ENCODE measurements at regions not wholly inside any gene's neighbourhood (a gene's known extent, or its start where the extent isn't known, plus 50 kb on each side); places are given as distances from the start of the nearest gene placed in this dataset.

DNA sequence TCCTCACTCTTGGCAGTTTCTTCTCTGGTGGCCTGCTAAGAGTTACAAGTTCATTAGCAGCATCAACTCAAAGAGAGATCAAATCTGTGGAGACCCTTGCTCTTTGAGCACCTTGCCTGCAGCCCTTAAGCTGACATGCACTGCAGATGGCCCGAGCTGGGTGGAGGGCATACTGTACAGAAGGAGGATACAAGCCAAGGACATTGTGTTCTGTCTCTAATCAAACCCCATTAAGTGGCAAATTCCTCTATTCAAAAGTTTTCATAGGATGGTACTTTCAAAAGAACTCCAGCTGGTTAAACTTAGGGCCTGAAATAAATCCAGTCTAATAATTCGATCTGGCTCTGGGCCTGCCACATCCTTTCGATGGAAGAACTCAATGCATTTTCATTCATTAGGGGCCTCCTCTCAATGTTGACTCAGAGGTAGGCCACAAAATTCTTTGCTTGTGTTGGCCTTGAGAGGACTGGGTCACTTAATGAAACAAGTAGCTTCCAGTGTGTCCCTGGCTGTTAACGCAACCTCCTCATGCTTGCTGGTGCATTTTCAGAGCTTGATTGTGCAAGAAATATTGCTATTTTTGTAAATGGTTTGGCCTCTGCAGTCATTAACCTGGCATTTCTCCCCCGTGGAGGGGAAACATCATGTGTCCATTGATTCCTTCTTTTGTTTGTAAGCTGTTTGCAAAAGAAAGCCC is 318.2 kb downstream of the NUAK1 start:
- Mint-ChIP-seq H3K27me3 (peaks cover 4% of the 10 kb centered on the region), H3K4me1 (ENCODE audit: low read depth) (no peaks in the 10 kb centered on the region), H3K4me3 (no peak overlapping the region), H3K27ac (no peak overlapping the region), H3K9me3 (no peaks in the 10 kb centered on the region), H3K36me3 (ENCODE audit: low read depth) (no peaks in the 10 kb centered on the region)

DNA sequence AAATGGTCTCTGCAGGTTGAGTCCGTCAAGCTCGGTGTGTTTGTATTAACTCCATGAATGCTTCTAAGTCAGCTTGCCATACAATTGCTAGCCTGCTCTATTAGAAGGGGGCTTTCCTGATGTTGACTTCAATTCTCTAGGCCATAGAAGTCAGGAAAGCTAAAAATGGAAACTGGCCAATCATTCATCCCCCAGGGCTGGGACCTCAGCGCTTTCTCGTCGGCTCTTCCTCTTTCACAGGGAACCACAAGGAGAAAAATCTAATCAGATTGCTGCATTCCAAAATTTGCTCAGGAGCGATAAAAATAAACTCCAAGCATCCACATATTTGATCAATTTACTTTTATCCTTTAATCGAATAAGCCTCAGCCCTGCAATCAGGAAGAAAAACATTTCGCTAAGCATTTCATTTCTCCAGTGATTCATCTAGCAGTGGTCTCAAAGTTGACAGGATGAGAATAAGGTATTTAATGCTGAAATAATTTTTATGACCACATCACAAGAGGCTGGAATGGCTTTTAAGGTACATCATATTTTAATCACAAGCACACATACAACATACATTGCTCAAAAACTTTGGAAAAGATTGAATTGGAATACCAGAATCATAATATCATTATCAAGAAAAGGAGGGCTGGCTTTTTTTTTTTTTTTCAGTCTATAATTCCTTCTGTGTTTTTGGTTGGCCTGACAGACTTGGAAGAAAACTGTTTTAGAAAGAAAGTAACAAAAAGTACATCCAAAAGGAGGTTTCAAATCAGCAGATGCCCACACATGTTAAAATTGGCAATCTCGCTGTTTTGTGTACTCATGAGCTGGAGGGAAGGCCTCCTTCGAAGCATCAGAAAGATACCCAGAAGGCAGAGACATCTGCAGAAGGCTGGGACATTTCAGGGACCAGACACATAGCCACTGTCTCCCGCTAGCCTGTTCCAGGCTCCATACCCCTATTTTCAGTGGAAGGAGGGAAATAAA is 316.3 kb downstream of the NUAK1 start:
- H3K27ac Mint-ChIP-seq, result no peak overlapping the region
- H3K4me3 Mint-ChIP-seq, result no peak overlapping the region
- H3K4me1 Mint-ChIP-seq (ENCODE audit: low read depth), result no peaks in the 10 kb centered on the region
- no peaks in the 10 kb centered on the region for H3K9me3 Mint-ChIP-seq
- no peaks in the 10 kb centered on the region for H3K36me3 Mint-ChIP-seq (ENCODE audit: low read depth)
- H3K27me3 Mint-ChIP-seq, result peaks cover 4% of the 10 kb centered on the region

DNA sequence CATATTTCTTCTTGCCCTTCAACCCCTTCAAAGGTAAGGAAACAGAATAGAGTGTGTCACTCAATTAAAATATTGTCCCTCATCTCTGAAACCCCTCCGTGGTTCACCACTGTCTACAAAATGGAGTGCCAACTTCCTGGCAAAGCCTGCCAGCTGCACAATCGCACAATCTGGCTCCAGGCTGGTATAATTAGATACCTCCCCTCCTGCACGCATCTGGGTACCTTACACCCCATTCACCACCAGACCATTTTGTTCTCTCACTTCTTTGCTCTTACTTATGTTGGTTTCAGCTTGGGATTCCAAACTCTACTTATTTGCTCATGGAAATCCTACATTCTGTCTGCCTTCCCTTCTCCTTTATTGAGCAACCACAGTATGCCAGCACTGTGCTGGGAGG is 314.9 kb downstream of the NUAK1 start:
- Mint-ChIP-seq H3K36me3 (ENCODE audit: low read depth) (no peaks in the 10 kb centered on the region), H3K27me3 (peaks cover 4% of the 10 kb centered on the region), H3K9me3 (no peaks in the 10 kb centered on the region), H3K4me3 (no peak overlapping the region), H3K27ac (no peak overlapping the region), H3K4me1 (ENCODE audit: low read depth) (no peaks in the 10 kb centered on the region)

DNA sequence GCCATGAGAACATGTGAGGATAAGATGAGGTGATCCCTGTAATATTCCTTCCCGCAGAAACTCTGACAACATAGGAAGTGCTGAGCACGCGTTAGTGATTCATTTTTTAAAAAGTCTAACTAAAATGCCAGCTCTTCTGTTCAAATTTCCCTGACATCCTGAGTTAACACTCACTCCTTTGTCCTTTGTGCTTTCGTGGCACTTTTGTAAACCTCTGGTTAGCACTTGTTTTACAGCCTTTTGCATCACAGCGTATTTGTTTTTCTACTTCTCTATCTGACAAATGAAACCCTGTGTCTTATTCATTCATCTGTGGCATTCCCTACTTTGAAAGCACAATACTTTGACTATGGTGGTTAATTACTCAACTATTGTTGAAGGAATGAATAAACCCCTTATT is 313.6 kb downstream of the NUAK1 start:
- H3K4me3 Mint-ChIP-seq, result no peak overlapping the region
- no peaks in the 10 kb centered on the region for H3K36me3 Mint-ChIP-seq (ENCODE audit: low read depth)
- H3K27ac Mint-ChIP-seq, result no peak overlapping the region
- no peaks in the 10 kb centered on the region for H3K9me3 Mint-ChIP-seq
- H3K27me3 Mint-ChIP-seq, result peaks cover 4% of the 10 kb centered on the region
- no peaks in the 10 kb centered on the region for H3K4me1 Mint-ChIP-seq (ENCODE audit: low read depth)

DNA sequence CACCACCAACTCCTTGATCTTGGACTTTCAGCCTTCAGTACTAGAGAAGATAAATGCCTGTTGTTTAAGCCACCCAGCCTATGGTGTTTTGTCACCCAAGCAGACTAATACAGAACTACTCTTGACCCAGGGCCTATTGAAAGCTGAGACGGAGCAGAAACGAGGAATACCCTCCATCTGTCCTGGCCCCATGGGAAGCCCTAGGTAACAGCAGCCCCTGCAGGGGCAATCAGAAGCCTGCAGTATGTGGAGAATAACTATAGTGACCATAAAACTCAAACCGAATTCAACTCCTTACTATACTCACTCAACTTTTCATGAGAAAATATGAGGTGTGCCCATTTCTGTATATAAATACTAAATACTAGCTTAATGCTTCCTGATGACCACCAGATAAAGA is 307.4 kb downstream of the NUAK1 start:
- Mint-ChIP-seq H3K27me3 (no peaks in the 10 kb centered on the region), H3K36me3 (ENCODE audit: low read depth) (no peaks in the 10 kb centered on the region), H3K27ac (no peak overlapping the region), H3K4me1 (ENCODE audit: low read depth) (no peaks in the 10 kb centered on the region), H3K9me3 (no peaks in the 10 kb centered on the region), H3K4me3 (no peak overlapping the region)

DNA sequence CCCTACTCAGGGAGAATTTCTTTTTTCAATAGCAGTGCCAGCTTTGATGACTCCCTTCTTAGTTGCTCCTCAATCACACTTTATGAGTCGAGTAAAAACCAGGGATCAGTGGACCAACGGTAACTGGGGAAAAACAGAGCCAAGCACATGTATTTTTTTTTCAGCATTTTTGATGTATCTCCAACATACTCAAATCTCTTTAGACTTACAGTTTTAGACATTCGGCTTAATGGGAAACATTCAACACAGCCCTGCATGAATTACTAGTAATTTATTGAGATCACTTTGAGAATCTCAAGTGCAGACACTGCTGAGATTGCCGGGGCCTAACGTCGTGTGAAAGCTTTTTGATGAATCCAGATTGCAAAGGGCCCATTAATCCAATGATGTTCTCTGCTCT is 306.7 kb downstream of the NUAK1 start:
- Mint-ChIP-seq H3K4me1 (ENCODE audit: low read depth) (no peaks in the 10 kb centered on the region), H3K27ac (no peak overlapping the region), H3K36me3 (ENCODE audit: low read depth) (no peaks in the 10 kb centered on the region), H3K4me3 (no peak overlapping the region), H3K9me3 (no peaks in the 10 kb centered on the region), H3K27me3 (no peaks in the 10 kb centered on the region)

DNA sequence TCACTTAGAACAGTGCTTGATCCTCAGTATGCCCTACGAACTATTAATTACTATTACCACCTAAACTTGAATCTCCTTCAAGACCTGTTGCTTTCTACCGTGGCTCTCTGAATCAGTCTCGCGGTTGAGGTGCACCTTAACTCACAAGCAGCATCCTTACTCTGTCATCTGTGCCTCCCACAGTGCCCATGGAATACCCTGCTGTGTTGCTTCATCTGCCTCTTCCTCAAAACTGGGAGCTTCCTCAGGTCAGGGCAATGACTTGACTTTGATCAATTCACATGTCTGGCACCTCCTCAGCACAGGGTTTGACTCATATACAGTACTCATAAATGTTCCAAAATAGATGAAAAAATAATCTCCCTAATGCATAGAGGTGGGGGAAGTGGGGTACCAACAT is 305.9 kb downstream of the NUAK1 start:
- no peaks in the 10 kb centered on the region for H3K27me3 Mint-ChIP-seq
- H3K27ac Mint-ChIP-seq, result no peak overlapping the region
- no peak overlapping the region for H3K4me3 Mint-ChIP-seq
- no peaks in the 10 kb centered on the region for H3K36me3 Mint-ChIP-seq (ENCODE audit: low read depth)
- H3K4me1 Mint-ChIP-seq (ENCODE audit: low read depth), result no peaks in the 10 kb centered on the region
- no peaks in the 10 kb centered on the region for H3K9me3 Mint-ChIP-seq

DNA sequence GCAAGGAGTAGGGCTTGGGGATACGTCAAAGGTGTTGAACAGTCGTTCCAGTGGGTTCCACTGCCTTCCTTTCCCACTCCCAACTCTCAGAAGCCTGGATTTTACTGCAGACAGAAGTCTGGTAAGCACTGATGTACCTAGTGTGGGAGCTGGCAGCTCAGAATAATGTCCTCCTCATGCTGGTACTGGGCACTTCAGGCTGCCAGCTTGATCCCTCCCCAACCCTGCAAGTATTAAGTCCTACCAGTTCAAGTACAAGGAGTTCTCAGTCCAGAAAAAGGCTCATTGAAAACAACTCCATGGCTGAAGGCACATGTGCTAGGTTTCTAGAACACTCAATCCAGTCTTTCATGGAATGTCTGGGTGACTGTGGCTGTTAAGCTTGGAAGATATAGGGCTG is 304.3 kb downstream of the NUAK1 start:
- Mint-ChIP-seq H3K9me3 (no peaks in the 10 kb centered on the region), H3K27me3 (no peaks in the 10 kb centered on the region), H3K4me3 (no peak overlapping the region), H3K4me1 (ENCODE audit: low read depth) (no peaks in the 10 kb centered on the region), H3K27ac (no peak overlapping the region), H3K36me3 (ENCODE audit: low read depth) (no peaks in the 10 kb centered on the region)

DNA sequence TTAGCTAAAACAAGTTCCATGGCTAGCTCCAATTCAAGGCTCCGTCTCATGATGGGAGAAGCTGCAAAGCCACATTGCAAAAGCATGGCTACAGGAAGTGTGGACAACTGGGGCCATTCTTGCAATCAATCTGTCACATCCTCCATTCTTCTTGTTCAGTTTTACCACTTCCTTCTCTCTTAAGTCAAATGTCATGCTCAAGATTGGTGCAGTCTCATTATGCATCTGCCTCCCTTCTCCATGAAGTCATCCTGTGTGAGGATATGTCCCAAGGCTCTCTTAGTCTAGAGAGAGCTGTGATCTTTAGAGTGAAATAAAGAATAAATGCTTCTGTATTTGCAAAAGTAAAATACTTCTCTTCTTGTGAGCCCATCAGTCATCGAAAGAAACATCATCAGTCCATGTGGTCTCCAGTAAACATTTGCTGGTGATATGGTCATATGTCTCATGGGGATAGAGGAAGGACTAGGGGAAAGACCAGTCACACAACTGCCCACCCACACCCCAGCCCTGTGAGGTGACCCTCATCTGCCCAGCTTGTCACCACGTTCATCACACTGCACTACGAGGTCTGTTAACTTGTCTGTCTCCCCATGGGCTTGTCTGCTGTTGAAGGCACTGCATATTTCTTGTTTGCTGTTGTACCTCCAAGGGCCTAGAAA is 303.0 kb downstream of the NUAK1 start:
- H3K4me3 Mint-ChIP-seq, result no peak overlapping the region
- H3K4me1 Mint-ChIP-seq (ENCODE audit: low read depth), result no peaks in the 10 kb centered on the region
- no peaks in the 10 kb centered on the region for H3K36me3 Mint-ChIP-seq (ENCODE audit: low read depth)
- no peaks in the 10 kb centered on the region for H3K27me3 Mint-ChIP-seq
- H3K27ac Mint-ChIP-seq, result no peak overlapping the region
- H3K9me3 Mint-ChIP-seq, result no peaks in the 10 kb centered on the region

DNA sequence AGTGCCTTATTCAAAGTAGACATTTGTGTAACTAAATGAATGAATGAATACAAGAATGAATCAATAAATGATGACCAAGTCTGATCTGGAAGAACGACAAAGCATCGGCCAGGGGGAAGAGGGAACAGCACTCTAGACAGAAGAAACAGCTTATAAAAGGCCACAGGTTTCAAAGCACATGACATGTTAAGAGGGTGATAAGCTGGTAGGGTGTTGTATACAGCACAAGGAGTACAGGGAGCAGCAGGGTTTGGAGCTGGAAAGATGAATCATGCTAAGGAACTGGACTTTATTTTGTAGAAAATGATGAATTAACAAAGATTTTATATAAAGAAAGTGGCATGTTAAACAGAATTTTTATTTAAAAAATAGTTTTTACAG is 302.5 kb downstream of the NUAK1 start:
- no peak overlapping the region for H3K27ac Mint-ChIP-seq
- no peaks in the 10 kb centered on the region for H3K36me3 Mint-ChIP-seq (ENCODE audit: low read depth)
- H3K9me3 Mint-ChIP-seq, result no peaks in the 10 kb centered on the region
- H3K27me3 Mint-ChIP-seq, result no peaks in the 10 kb centered on the region
- no peak overlapping the region for H3K4me3 Mint-ChIP-seq
- H3K4me1 Mint-ChIP-seq (ENCODE audit: low read depth), result no peaks in the 10 kb centered on the region

DNA sequence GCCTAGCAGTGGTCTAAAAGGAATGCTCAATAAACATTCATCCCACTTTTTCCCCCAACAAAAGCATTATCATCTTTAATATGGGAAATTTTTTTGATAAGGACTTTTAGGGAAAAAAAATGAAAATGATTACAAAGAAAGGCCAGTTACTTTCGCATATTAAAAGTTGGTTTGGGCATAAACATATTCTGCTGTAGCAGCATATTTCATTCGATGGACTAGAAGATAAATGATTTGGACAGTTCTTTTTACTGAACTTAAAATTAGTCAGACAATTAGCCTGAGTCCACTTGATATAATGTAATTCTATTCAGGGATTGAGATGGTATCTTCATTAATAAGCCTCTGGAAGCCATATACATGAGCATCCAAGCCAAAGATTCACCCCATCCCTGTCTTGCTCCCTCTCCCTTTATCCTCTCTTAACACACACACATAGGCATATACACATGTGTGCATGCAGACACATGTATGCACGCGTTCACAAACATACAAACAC is 299.1 kb downstream of the NUAK1 start:
- Mint-ChIP-seq H3K4me3 (no peak overlapping the region), H3K4me1 (ENCODE audit: low read depth) (no peaks in the 10 kb centered on the region), H3K27me3 (no peaks in the 10 kb centered on the region), H3K27ac (no peak overlapping the region), H3K36me3 (ENCODE audit: low read depth) (no peaks in the 10 kb centered on the region), H3K9me3 (no peaks in the 10 kb centered on the region)

DNA sequence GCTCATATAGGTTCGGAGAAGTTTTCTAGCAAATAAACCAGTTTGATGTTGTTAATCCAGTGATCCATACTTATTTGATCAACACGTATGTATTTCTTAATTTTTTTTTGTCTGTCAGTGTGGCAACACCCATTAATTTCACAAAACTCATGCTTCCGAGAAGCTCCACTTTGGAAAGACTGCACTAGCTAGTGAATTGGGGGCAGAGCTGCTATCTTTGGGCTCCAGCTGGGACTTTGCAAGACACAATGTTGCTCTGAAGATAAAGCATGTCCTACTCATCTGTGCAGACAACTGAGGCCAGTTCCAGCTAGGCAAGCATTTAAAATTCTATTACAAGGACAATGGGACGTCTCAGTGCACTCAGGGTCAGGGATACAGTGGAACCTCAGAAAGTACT is 298.4 kb downstream of the NUAK1 start:
- H3K4me3 Mint-ChIP-seq, result no peak overlapping the region
- H3K27ac Mint-ChIP-seq, result no peak overlapping the region

DNA sequence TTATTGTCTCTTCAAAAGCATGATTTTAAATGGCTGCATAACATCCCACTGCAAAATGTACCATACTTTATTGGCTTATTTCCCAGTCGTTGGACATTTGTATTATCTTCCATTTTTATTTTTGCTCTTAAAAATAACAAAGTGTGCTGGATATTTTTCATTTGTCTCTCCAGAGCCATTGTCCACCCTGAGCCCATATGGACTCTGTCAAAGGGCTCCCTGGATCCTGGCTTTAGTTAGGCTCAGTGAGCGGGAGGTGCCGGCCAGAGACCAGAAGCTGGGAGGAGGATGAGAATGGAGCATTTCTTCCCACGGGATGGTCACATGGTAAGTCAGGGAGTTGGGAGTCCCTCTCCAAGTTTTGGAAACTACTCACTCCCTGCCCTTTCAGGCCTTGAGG is 296.9 kb downstream of the NUAK1 start:
- H3K27ac Mint-ChIP-seq, result no peak overlapping the region
- no peaks in the 10 kb centered on the region for H3K9me3 Mint-ChIP-seq
- no peaks in the 10 kb centered on the region for H3K36me3 Mint-ChIP-seq (ENCODE audit: low read depth)
- H3K4me1 Mint-ChIP-seq (ENCODE audit: low read depth), result no peaks in the 10 kb centered on the region
- no peaks in the 10 kb centered on the region for H3K27me3 Mint-ChIP-seq
- H3K4me3 Mint-ChIP-seq, result no peak overlapping the region

More for the DNA sequence above, 298.4 kb downstream of the NUAK1 start:
- Mint-ChIP-seq H3K9me3 (no peaks in the 10 kb centered on the region), H3K4me1 (ENCODE audit: low read depth) (no peaks in the 10 kb centered on the region), H3K27me3 (no peaks in the 10 kb centered on the region), H3K36me3 (ENCODE audit: low read depth) (no peaks in the 10 kb centered on the region)

DNA sequence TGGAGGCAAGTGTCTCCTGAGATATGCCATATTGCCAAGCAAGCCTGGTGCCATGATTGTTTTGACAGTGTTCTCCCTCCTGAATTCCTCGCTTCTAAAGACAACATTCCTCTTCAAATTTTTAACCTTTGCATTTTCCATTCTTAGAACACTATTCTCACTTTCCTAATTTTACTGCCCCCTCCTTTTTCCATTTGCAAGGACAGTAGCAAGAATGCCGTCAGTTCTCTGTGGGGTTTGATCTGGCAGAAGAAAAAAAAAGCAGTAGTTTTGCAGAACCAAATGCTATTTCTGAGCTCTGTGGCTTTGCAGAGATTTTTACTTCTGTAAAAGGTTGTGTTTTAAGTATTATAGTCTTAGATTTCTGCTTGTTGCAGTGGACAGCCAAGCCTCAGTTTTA is 295.2 kb downstream of the NUAK1 start:
- Mint-ChIP-seq H3K9me3 (no peaks in the 10 kb centered on the region), H3K36me3 (ENCODE audit: low read depth) (no peaks in the 10 kb centered on the region), H3K27me3 (no peaks in the 10 kb centered on the region), H3K4me1 (ENCODE audit: low read depth) (no peaks in the 10 kb centered on the region), H3K27ac (no peak overlapping the region), H3K4me3 (no peak overlapping the region)
